HepG2 (cell line): ENCODE measurements at regions not wholly inside any gene's neighbourhood (a gene's known extent, or its start where the extent isn't known, plus 50 kb on each side); places are given as distances from the start of the nearest gene placed in this dataset.

Experiments used
- ATAC-seq: fragments of 200-7000 bp; cut with Tn5 transposase; 3 replicates; pipeline ENCODE4 v1.9.1; 2020; ENCODE audit warnings: mild to moderate bottlenecking, moderate library complexity
- BruUV-seq: library from RNA; stranded (reverse); fragments of 400-500 nt; replicated peaks from 2 replicates; lab custom pipeline; 2021; lab: Mats Ljungman, UMichigan
- CTCF ChIA-PET: fragments of 300-600 bp; formaldehyde crosslinking; extraction: SDS; loops from one replicate; lab custom pipeline; 2021; ENCODE audit warnings: low total read pairs, inconsistent platforms, low intra/inter-chr PET ratio; lab: Yijun Ruan, JAX
- POLR2A ChIA-PET: fragments of 350-600 bp; sonication (Branson Sonifier 250); formaldehyde crosslinking; loops from one replicate; lab custom pipeline; 2020; ENCODE audit warnings: antibody characterized with exemption, inconsistent platforms; lab: Yijun Ruan, JAX
- DNase-seq: peaks from one replicate; pipeline ENCODE4 v3.0.0-alpha.2; 2015; ENCODE audit warnings: low spot score
- FAIRE-seq: peaks from 3 replicates; lab custom pipeline; 2011; peaks lifted over from hg19 to GRCh38; lab: Jason Lieb, UNC
- H2AFZ ChIP-seq: one replicate; pipeline ENCODE4 v1.6.1; 2011; ENCODE audit warnings: low read length, inconsistent platforms
- H3K27ac ChIP-seq: fragments of 300-600 bp; 3 replicates; pipeline ENCODE4 v1.8.0; 2011; ENCODE audit warnings: mixed run types, mild to moderate bottlenecking, mixed read lengths, low read length, inconsistent platforms; ENCODE audit not compliant: insufficient read depth; ENCODE audit errors: extremely low read length
- H3K27me3 ChIP-seq, 2 experiments: fragments of 200-600 bp in 1 of 2; 2 replicates in 1 of 2; 3 replicates in 1 of 2; pipeline versions ENCODE4 v1.6.0 to v1.8.0; 2011; ENCODE audit warnings: low read length in 2 of 2, mild to moderate bottlenecking in 2 of 2, moderate library complexity in 2 of 2, inconsistent platforms in 1 of 2; ENCODE audit not compliant: insufficient read depth in 2 of 2, control insufficient read depth in 1 of 2
- H3K36me3 ChIP-seq, 2 experiments: fragments of 200-600 bp in 1 of 2; replicated peaks in 1 of 2; 2 replicates in 1 of 2; 3 replicates in 1 of 2; pipeline versions ENCODE4 v1.5.1 to v1.8.0; 2011; ENCODE audit warnings: low read length in 2 of 2, inconsistent platforms in 1 of 2; ENCODE audit not compliant: insufficient read depth in 2 of 2, control insufficient read depth in 1 of 2
- H3K4me1 ChIP-seq: 2 replicates; pipeline ENCODE4 v1.5.1; 2012; ENCODE audit warnings: low read length, inconsistent platforms; ENCODE audit not compliant: insufficient read depth
- H3K4me2 ChIP-seq: 2 replicates; pipeline ENCODE4 v1.6.0; 2011; ENCODE audit warnings: low read depth, low read length, inconsistent platforms
- H3K4me3 ChIP-seq, 3 experiments: fragments of 200-600 bp in 1 of 3; sonication (generic), shearing (Covaris generic) in 1 of 3; replicated peaks in 1 of 3; 2 replicates each; pipeline ENCODE4 v1.5.1; 2011 to 2016; ENCODE audit warnings: low read length in 3 of 3, inconsistent platforms in 2 of 3, low read depth in 2 of 3, mild to moderate bottlenecking in 2 of 3, control low read depth in 1 of 3, mixed read lengths in 1 of 3; ENCODE audit not compliant: insufficient read depth in 1 of 3
- H3K79me2 ChIP-seq: one replicate; pipeline ENCODE4 v1.6.1; 2011; ENCODE audit warnings: low read length, inconsistent platforms; ENCODE audit not compliant: insufficient read depth
- H3K9ac ChIP-seq: 2 replicates; pipeline ENCODE4 v1.6.0; 2011; ENCODE audit warnings: mild to moderate bottlenecking, low read depth, low read length, inconsistent platforms; ENCODE audit not compliant: insufficient read depth
- H3K9me3 ChIP-seq: 2 replicates; pipeline ENCODE4 v1.5.1; 2012; ENCODE audit warnings: mild to moderate bottlenecking, low read length
- H4K20me1 ChIP-seq: 2 replicates; pipeline ENCODE4 v1.6.0; 2011; ENCODE audit warnings: inconsistent platforms, mild to moderate bottlenecking, low read length, moderate library complexity; ENCODE audit not compliant: insufficient read depth
- PCBP2 ChIP-seq: fragments of 200-400 bp; formaldehyde crosslinking; optimal IDR thresholded peaks from 2 replicates; pipeline ENCODE3; 2018; ENCODE audit warnings: low read length, low read depth; ENCODE audit not compliant: poor library complexity, severe bottlenecking
- SALL1 ChIP-seq: sonication (generic); formaldehyde crosslinking; IDR thresholded peaks from 2 replicates; pipeline ENCODE4 v1.8.0; 2022; ENCODE audit warnings: mild to moderate bottlenecking, missing genetic modification reagents
- SYNCRIP ChIP-seq: fragments of 200-400 bp; formaldehyde crosslinking; IDR thresholded peaks from 2 replicates; pipeline ENCODE4 v1.6.1; 2018; ENCODE audit warnings: mild to moderate bottlenecking, low read depth, low read length; ENCODE audit not compliant: insufficient read depth
- ZNF577 ChIP-seq: sonication (generic); formaldehyde crosslinking; IDR thresholded peaks from 2 replicates; pipeline ENCODE4 v1.4.0; 2020; ENCODE audit warnings: mild to moderate bottlenecking, low read depth, missing genetic modification reagents, borderline replicate concordance
- WGBS: methylation state at CpG from one replicate; pipeline ENCODE4 v1.1.6; 2017; ENCODE audit warnings: low lambda C conversion rate; 5-methylcytosine and 5-hydroxymethylcytosine counted together
- in situ Hi-C: cut with HindIII; loops from 2 replicates; pipeline ENCODE4 v1.10.0; 2017; ENCODE audit warnings: low pct_unique_long_range_greater_than_20kb; ENCODE audit not compliant: extremely low pct_ligation_motif_present
- intact Hi-C: fragments of 100-400 bp; cut with micrococcal nuclease; formaldehyde crosslinking; loops from one replicate; pipeline ENCODE4 v1.10.0; 2022; ENCODE audit not compliant: unreplicated experiment

DNA sequence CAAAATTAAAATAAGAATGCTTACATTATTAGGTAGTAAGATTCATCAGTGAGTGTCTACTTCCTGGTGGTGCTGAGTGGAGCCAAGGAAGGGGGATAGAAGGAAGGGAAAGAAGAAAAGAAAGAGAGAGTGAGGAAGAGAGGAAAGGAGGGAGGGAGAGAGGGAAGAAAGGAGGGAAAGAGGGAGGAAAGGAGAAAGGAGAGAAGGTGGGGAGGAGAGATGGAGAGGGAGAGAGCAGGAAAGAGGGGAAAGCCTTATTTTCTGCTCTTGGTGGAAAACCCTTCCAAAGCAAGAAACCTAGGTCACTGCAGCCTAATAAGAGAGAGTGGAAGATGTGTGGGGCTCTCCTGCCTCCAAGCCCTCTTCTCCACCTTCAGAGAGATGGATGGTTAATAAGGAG lies 90.2 kb upstream of the EEF1E1 start:
- no peak overlapping the region for H3K9ac ChIP-seq
- CTCF ChIA-PET = no interaction called here
- no peak for ATAC-seq
- no peak for FAIRE-seq
- BruUV-seq = no TSS peak
- no peak overlapping the region for H3K27ac ChIP-seq
- TF ChIP-seq SYNCRIP (no peak), PCBP2 (peak; percentile 76)
- no peaks in the 10 kb centered on the region for H3K9me3 ChIP-seq
- H3K4me3 ChIP-seq = no peak overlapping the region
- 0 out of 2 replicates have a peak, but pooled peaks cover 5% of the 10 kb centered on the region for H3K4me1 ChIP-seq
- H3K4me2 ChIP-seq = no peak overlapping the region
- POLR2A ChIA-PET = no interaction called here
- intact Hi-C loops (no loop called here), in situ Hi-C loops (no loop called here)
- H3K27me3 ChIP-seq = no peaks in the 10 kb centered on the region
- no peaks in the 10 kb centered on the region for H3K79me2 ChIP-seq
- no peak for DNase-seq
- H2AFZ ChIP-seq = no peak overlapping the region
- H4K20me1 ChIP-seq = no peaks in the 10 kb centered on the region
- H3K36me3 ChIP-seq = no peaks in the 10 kb centered on the region

GRCh38 chr6:8192067-8192466 lies 89.7 kb upstream of the EEF1E1 start:
- Histone ChIP-seq H3K27me3 (no peaks in the 10 kb centered on the region), H3K9me3 (no peaks in the 10 kb centered on the region), H3K4me3 (no peak overlapping the region), H3K4me1 (0 out of 2 replicates have a peak, but pooled peaks cover 5% of the 10 kb centered on the region), H3K9ac (no peak overlapping the region), H3K4me2 (no peak overlapping the region), H3K27ac (no peak overlapping the region), H4K20me1 (no peaks in the 10 kb centered on the region), H2AFZ (no peak overlapping the region), H3K79me2 (no peaks in the 10 kb centered on the region), H3K36me3 (no peaks in the 10 kb centered on the region)
- DNase-seq = no peak
- POLR2A ChIA-PET = no interaction called here
- ATAC-seq = no peak
- FAIRE-seq = no peak
- TF ChIP-seq ZNF577 (CRISPR knock-in tag) (no peak), SALL1 (CRISPR knock-in tag) (no peak)
- no TSS peak for BruUV-seq
- intact Hi-C loops = no loop called here
- in situ Hi-C loops = no loop called here
- CTCF ChIA-PET = no interaction called here
- WGBS = 45% methylated on average over 5 of the region's 5 CpGs
